ENCODE measurements at regions not wholly inside any gene's neighbourhood (a gene's known extent, or its start where the extent isn't known, plus 50 kb on each side); places are given as distances from the start of the nearest gene placed in this dataset.
A peak's percentile ranks its signal among the peaks of the same experiment; 100 is the strongest.
"Not testable (repeated sequence)": the region's sequence is repeated elsewhere in the genome, so short reads cannot be mapped to it uniquely, and the experiment has no call there.

GRCh38 chr22:27603111-27603799, 198.3 kb downstream of the MN1 start:
- H2BK5ac ChIP-seq (ENCODE audit: low read length) = no peak overlapping the region

DNA sequence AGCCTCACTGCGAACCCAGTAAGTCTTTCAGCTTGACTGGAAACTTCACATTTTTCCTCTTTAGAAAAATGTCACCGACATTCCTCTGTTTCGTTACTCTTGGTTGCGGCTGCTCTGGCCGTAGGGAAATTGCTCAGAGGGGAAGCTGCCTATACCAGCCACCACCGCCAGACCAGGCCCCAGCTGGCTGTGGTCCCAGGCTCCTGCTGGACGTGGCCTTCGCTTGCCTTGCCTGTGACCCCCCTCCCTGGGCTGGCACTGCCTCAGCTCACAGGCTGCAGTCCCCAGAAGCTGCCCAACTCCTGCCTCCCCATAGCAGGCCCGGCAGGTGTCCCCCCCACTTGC, 197.8 kb downstream of the MN1 start:
- Histone ChIP-seq H3K9ac (ENCODE audit: low read length) (no peak overlapping the region), H3K4me3 (ENCODE audit: low read length) (no peak overlapping the region), H4K8ac (ENCODE audit: low read depth, low read length) (no peak overlapping the region), H2BK5ac (ENCODE audit: low read length) (no peak overlapping the region), H3K27me3 (ENCODE audit: insufficient read depth, low read length, poor library complexity) (no peaks in the 10 kb centered on the region), H4K5ac (ENCODE audit: low read length) (no peak overlapping the region), H3K4ac (ENCODE audit: low read depth, low read length) (no peak overlapping the region), H3K23ac (ENCODE audit: low read length) (no peak overlapping the region), H3K4me1 (ENCODE audit: control insufficient read depth, low read depth, low read length) (no peaks in the 10 kb centered on the region), H3K27ac (ENCODE audit: low read depth, low read length) (no peak overlapping the region), H3K79me2 (ENCODE audit: control insufficient read depth, insufficient read depth, low read length) (no peaks in the 10 kb centered on the region), H3K79me1 (ENCODE audit: low read length) (no peaks in the 10 kb centered on the region), H3K4me2 (ENCODE audit: low read length) (no peak overlapping the region), H3K18ac (ENCODE audit: low read length) (no peak overlapping the region), H2AK5ac (ENCODE audit: low read length) (no peak overlapping the region), H2BK120ac (ENCODE audit: low read depth, low read length) (no peak overlapping the region), H3K56ac (ENCODE audit: low read length) (peak overlapping the region; percentile 34), H2BK15ac (replicated peaks; ENCODE audit: low read depth) (no peak overlapping the region), H3K36me3 (ENCODE audit: control insufficient read depth, insufficient read depth, low read length) (no peaks in the 10 kb centered on the region)
- no CpG with 5 or more reads among the region's 9 CpGs for WGBS (ENCODE audit: extremely low coverage, insufficient coverage, low lambda C conversion rate)
- DNase-seq = no peak

More at GRCh38 chr22:27603111-27603799, 198.3 kb downstream of the MN1 start:
- H3K36me3 ChIP-seq (ENCODE audit: control insufficient read depth, insufficient read depth, low read length) = no peaks in the 10 kb centered on the region
- H3K18ac ChIP-seq (ENCODE audit: low read length) = no peak overlapping the region
- H2BK120ac ChIP-seq (ENCODE audit: low read depth, low read length) = no peak overlapping the region
- no CpG with 5 or more reads among the region's 11 CpGs for WGBS (ENCODE audit: extremely low coverage, insufficient coverage, low lambda C conversion rate)
- no peak overlapping the region for H3K9ac ChIP-seq (ENCODE audit: low read length)
- H4K5ac ChIP-seq (ENCODE audit: low read length) = no peak overlapping the region
- no peak overlapping the region for H2BK15ac ChIP-seq (replicated peaks; ENCODE audit: low read depth)
- no peak overlapping the region for H3K56ac ChIP-seq (ENCODE audit: low read length)
- no peak overlapping the region for H3K4ac ChIP-seq (ENCODE audit: low read depth, low read length)
- H3K23ac ChIP-seq (ENCODE audit: low read length) = no peak overlapping the region
- no peak overlapping the region for H4K8ac ChIP-seq (ENCODE audit: low read depth, low read length)
- no peak overlapping the region for H2AK5ac ChIP-seq (ENCODE audit: low read length)
- H3K4me2 ChIP-seq (ENCODE audit: low read length) = no peak overlapping the region
- no peaks in the 10 kb centered on the region for H3K79me1 ChIP-seq (ENCODE audit: low read length)
- no peak overlapping the region for H3K4me3 ChIP-seq (ENCODE audit: low read length)
- no peaks in the 10 kb centered on the region for H3K4me1 ChIP-seq (ENCODE audit: control insufficient read depth, low read depth, low read length)
- H3K27ac ChIP-seq (ENCODE audit: low read depth, low read length) = no peak overlapping the region
- no peaks in the 10 kb centered on the region for H3K27me3 ChIP-seq (ENCODE audit: insufficient read depth, low read length, poor library complexity)
- no peaks in the 10 kb centered on the region for H3K79me2 ChIP-seq (ENCODE audit: control insufficient read depth, insufficient read depth, low read length)
- no peak for DNase-seq

GRCh38 chr22:27605390-27605789, 196.2 kb downstream of the MN1 start:
- Histone ChIP-seq H3K56ac (ENCODE audit: low read length) (no peak overlapping the region), H3K79me1 (ENCODE audit: low read length) (no peaks in the 10 kb centered on the region), H3K4me2 (ENCODE audit: low read length) (no peak overlapping the region), H3K9ac (ENCODE audit: low read length) (no peak overlapping the region), H2BK5ac (ENCODE audit: low read length) (no peak overlapping the region), H3K27me3 (ENCODE audit: insufficient read depth, low read length, poor library complexity) (no peaks in the 10 kb centered on the region), H2BK120ac (ENCODE audit: low read depth, low read length) (no peak overlapping the region), H4K8ac (ENCODE audit: low read depth, low read length) (no peak overlapping the region), H3K79me2 (ENCODE audit: control insufficient read depth, insufficient read depth, low read length) (no peaks in the 10 kb centered on the region), H3K4ac (ENCODE audit: low read depth, low read length) (no peak overlapping the region), H3K36me3 (ENCODE audit: control insufficient read depth, insufficient read depth, low read length) (no peaks in the 10 kb centered on the region), H2AK5ac (ENCODE audit: low read length) (no peak overlapping the region), H3K4me3 (ENCODE audit: low read length) (no peak overlapping the region), H4K5ac (ENCODE audit: low read length) (no peak overlapping the region), H3K23ac (ENCODE audit: low read length) (no peak overlapping the region), H2BK15ac (replicated peaks; ENCODE audit: low read depth) (no peak overlapping the region), H3K27ac (ENCODE audit: low read depth, low read length) (no peak overlapping the region), H3K18ac (ENCODE audit: low read length) (no peak overlapping the region), H3K4me1 (ENCODE audit: control insufficient read depth, low read depth, low read length) (no peaks in the 10 kb centered on the region)
- DNase-seq = no peak
- WGBS (ENCODE audit: extremely low coverage, insufficient coverage, low lambda C conversion rate) = no CpG with 5 or more reads among the region's 4 CpGs

- not testable (repeated sequence) for H2AK5ac ChIP-seq (ENCODE audit: low read length); H3K18ac ChIP-seq (ENCODE audit: low read length); DNase-seq; H2BK120ac ChIP-seq (ENCODE audit: low read depth, low read length); H4K5ac ChIP-seq (ENCODE audit: low read length); H3K36me3 ChIP-seq (ENCODE audit: control insufficient read depth, insufficient read depth, low read length); H2BK5ac ChIP-seq (ENCODE audit: low read length); H3K4me2 ChIP-seq (ENCODE audit: low read length); H3K23ac ChIP-seq (ENCODE audit: low read length); H3K27me3 ChIP-seq (ENCODE audit: insufficient read depth, low read length, poor library complexity); H3K9ac ChIP-seq (ENCODE audit: low read length); H3K4ac ChIP-seq (ENCODE audit: low read depth, low read length); H3K4me1 ChIP-seq (ENCODE audit: control insufficient read depth, low read depth, low read length); H3K4me3 ChIP-seq (ENCODE audit: low read length); H2BK15ac ChIP-seq (replicated peaks; ENCODE audit: low read depth); H3K27ac ChIP-seq (ENCODE audit: low read depth, low read length); H3K79me1 ChIP-seq (ENCODE audit: low read length); H3K56ac ChIP-seq (ENCODE audit: low read length); H3K79me2 ChIP-seq (ENCODE audit: control insufficient read depth, insufficient read depth, low read length); H4K8ac ChIP-seq (ENCODE audit: low read depth, low read length)
- WGBS (ENCODE audit: extremely low coverage, insufficient coverage, low lambda C conversion rate) = no CpG with 5 or more reads among the region's 7 CpGs
Measured at GRCh38 chr22:27607750-27608149, 193.8 kb downstream of the MN1 start.

DNA sequence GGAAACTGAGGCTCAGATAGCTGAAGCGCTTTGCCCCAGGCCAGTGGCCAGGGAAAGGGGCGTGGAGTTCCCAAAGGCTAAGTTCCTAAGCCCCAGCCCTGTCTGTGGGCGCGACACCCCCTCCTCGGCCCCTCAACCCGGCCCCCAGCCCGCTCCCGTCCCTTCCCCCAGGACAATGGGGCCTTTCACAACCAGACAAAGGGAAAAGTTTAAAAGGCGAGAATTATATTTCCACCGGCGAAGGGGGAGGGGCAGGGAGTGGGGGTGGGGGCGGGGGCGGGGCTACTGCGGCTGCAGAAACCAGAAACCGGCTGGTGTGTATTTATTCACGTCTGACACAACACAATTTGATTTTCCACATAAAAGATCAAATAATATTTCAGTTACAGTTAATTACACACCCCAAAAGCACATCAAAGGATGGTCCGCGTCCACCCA, 192.1 kb downstream of the MN1 start:
- no peaks in the 10 kb centered on the region for H3K79me1 ChIP-seq (ENCODE audit: low read length)
- H3K27ac ChIP-seq (ENCODE audit: low read depth, low read length) = no peak overlapping the region
- no peak overlapping the region for H3K18ac ChIP-seq (ENCODE audit: low read length)
- no peaks in the 10 kb centered on the region for H3K36me3 ChIP-seq (ENCODE audit: control insufficient read depth, insufficient read depth, low read length)
- H4K5ac ChIP-seq (ENCODE audit: low read length) = no peak overlapping the region
- no peaks in the 10 kb centered on the region for H3K79me2 ChIP-seq (ENCODE audit: control insufficient read depth, insufficient read depth, low read length)
- no peaks in the 10 kb centered on the region for H3K4me1 ChIP-seq (ENCODE audit: control insufficient read depth, low read depth, low read length)
- no peak overlapping the region for H2BK5ac ChIP-seq (ENCODE audit: low read length)
- H3K4me2 ChIP-seq (ENCODE audit: low read length) = no peak overlapping the region
- H2BK15ac ChIP-seq (replicated peaks; ENCODE audit: low read depth) = no peak overlapping the region
- no peak overlapping the region for H3K9ac ChIP-seq (ENCODE audit: low read length)
- H2AK5ac ChIP-seq (ENCODE audit: low read length) = no peak overlapping the region
- peak overlapping the region; percentile 2 for H3K56ac ChIP-seq (ENCODE audit: low read length)
- no peak overlapping the region for H2BK120ac ChIP-seq (ENCODE audit: low read depth, low read length)
- H4K8ac ChIP-seq (ENCODE audit: low read depth, low read length) = no peak overlapping the region
- H3K23ac ChIP-seq (ENCODE audit: low read length) = no peak overlapping the region
- H3K4ac ChIP-seq (ENCODE audit: low read depth, low read length) = no peak overlapping the region
- DNase-seq = no peak
- no CpG with 5 or more reads among the region's 18 CpGs for WGBS (ENCODE audit: extremely low coverage, insufficient coverage, low lambda C conversion rate)
- no peaks in the 10 kb centered on the region for H3K27me3 ChIP-seq (ENCODE audit: insufficient read depth, low read length, poor library complexity)
- H3K4me3 ChIP-seq (ENCODE audit: low read length) = no peak overlapping the region

GRCh38 chr22:27610164-27610563, 191.4 kb downstream of the MN1 start:
- DNase-seq; H3K4me1 ChIP-seq (ENCODE audit: control insufficient read depth, low read depth, low read length); H3K23ac ChIP-seq (ENCODE audit: low read length); H3K9ac ChIP-seq (ENCODE audit: low read length); H3K4me3 ChIP-seq (ENCODE audit: low read length); H3K18ac ChIP-seq (ENCODE audit: low read length); H3K27me3 ChIP-seq (ENCODE audit: insufficient read depth, low read length, poor library complexity); H3K27ac ChIP-seq (ENCODE audit: low read depth, low read length); H4K8ac ChIP-seq (ENCODE audit: low read depth, low read length); H2BK15ac ChIP-seq (replicated peaks; ENCODE audit: low read depth); H2AK5ac ChIP-seq (ENCODE audit: low read length); H4K5ac ChIP-seq (ENCODE audit: low read length); H2BK120ac ChIP-seq (ENCODE audit: low read depth, low read length); H3K56ac ChIP-seq (ENCODE audit: low read length); H3K4me2 ChIP-seq (ENCODE audit: low read length); H2BK5ac ChIP-seq (ENCODE audit: low read length); H3K4ac ChIP-seq (ENCODE audit: low read depth, low read length); H3K36me3 ChIP-seq (ENCODE audit: control insufficient read depth, insufficient read depth, low read length); H3K79me1 ChIP-seq (ENCODE audit: low read length); H3K79me2 ChIP-seq (ENCODE audit: control insufficient read depth, insufficient read depth, low read length): not testable (repeated sequence)
- no CpG with 5 or more reads among the region's 4 CpGs for WGBS (ENCODE audit: extremely low coverage, insufficient coverage, low lambda C conversion rate)

Data from mesendoderm (in vitro differentiated cells).